Right lobe of liver (tissue), 4 donors: ENCODE measurements at regions not wholly inside any gene's neighbourhood (a gene's known extent, or its start where the extent isn't known, plus 50 kb on each side); places are given as distances from the start of the nearest gene placed in this dataset.

ENCODE experiments used
- POLR2A ChIP-seq: fragments of 450-650 bp; IDR thresholded peaks from one replicate; pipeline ENCODE4 v1.6.1; 2017; ENCODE audit warnings: antibody characterized with exemption, mild to moderate bottlenecking
- TF ChIP-seq, protein P1 (sequence below), 4 donors: fragments of 200-600 bp in 3 of 4; fragments of 450-650 bp in 1 of 4; IDR thresholded peaks; one replicate each; pipeline versions ENCODE4 v1.5.1 to v1.8.0; 2016 to 2022; ENCODE audit warnings: antibody characterized with exemption in 4 of 4, mild to moderate bottlenecking in 2 of 4
- donor health status: DM: no; HTN: no; CAD: no.
- donor health status: DM: no; HTN: no; CAD: no.
- donor health status: DM: no; HTN: yes; CAD: no.

DNA sequence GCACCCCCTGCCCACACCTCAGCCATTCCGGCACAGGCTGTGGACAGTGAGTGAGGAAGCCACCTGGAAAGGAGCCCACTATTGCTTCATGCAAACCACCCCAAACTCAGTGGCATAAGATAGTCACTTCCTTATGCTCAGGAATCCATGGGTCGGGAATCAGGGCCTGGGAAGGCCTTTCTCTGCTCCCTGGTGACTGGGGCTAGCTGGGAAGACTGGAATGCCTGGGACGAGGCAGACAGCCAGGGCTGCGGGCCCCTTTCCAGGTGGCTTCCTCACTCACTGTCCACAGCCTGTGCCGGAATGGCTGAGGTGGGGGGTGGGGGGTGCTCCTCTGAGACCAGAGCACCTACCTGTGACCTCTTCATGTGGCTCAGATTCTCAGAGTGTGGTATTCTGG is 74.1 kb upstream of the GRB10 start:
- TF ChIP-seq, protein P1, sequence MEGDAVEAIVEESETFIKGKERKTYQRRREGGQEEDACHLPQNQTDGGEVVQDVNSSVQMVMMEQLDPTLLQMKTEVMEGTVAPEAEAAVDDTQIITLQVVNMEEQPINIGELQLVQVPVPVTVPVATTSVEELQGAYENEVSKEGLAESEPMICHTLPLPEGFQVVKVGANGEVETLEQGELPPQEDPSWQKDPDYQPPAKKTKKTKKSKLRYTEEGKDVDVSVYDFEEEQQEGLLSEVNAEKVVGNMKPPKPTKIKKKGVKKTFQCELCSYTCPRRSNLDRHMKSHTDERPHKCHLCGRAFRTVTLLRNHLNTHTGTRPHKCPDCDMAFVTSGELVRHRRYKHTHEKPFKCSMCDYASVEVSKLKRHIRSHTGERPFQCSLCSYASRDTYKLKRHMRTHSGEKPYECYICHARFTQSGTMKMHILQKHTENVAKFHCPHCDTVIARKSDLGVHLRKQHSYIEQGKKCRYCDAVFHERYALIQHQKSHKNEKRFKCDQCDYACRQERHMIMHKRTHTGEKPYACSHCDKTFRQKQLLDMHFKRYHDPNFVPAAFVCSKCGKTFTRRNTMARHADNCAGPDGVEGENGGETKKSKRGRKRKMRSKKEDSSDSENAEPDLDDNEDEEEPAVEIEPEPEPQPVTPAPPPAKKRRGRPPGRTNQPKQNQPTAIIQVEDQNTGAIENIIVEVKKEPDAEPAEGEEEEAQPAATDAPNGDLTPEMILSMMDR (IDR thresholded peaks at IDR 0.05): no peak
- no peak for TF ChIP-seq POLR2A
